ENCODE measurements at regions not wholly inside any gene's neighbourhood (a gene's known extent, or its start where the extent isn't known, plus 50 kb on each side); places are given as distances from the start of the nearest gene placed in this dataset.

DNA sequence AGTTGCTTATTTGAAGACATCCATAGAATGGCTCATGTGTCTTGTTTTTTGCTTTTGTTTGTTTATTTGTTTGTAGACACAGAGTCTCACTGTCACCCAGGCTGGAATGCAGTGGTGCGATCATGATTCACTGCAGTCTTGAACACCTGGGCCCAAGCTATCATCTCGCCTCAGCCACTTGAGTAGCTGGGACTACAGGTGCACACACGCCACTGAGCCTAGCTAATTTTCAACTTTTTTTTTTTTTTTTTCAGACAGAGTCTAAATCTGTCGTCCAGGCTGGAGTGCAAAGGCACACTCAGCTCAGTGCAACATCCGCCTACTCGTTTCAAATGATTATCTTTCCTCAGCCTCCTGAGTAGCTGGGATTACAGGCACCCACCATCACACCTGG lies 83.3 kb upstream of the KLF6 start:
- TF ChIP-seq CTCF (IDR thresholded peaks at IDR 0.05 in 4 of 5, conservative IDR thresholded peaks at IDR 0.05 in 1 of 5) = no peak
- no peak for TF ChIP-seq POLR2A (IDR thresholded peaks at IDR 0.05)
